ENCODE measurements at regions not wholly inside any gene's neighbourhood (a gene's known extent, or its start where the extent isn't known, plus 50 kb on each side); places are given as distances from the start of the nearest gene placed in this dataset.
"Not testable (repeated sequence)": the region's sequence is repeated elsewhere in the genome, so short reads cannot be mapped to it uniquely, and the experiment has no call there.

DNA sequence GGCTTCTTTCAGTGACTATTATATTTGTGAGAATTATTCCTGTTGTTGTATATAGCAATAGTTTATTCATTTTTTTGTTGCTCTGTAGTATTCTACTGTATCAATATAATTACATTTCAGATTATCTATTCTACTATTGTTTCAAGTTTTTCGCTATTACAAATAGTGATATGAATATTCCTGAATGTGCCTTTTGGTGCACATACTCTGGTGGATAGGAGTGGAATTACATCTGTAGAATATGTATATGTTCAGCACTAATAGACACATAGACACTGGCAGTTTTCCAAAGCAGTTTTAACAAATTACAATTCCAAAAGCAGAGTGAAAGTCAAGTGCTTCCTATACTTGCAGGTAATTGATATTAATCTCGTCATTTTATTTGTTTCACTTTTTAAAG, 696.2 kb upstream of the PRMT6 start:
- DNase-seq (ENCODE audit: extremely low read depth, low read depth) = no peak
- TF ChIP-seq CTCF (IDR thresholded peaks at IDR 0.05; ENCODE audit: low read depth, low read length) = no peak

GRCh38 chr1:106366627-106367319, 689.7 kb upstream of the PRMT6 start:
- no peak for DNase-seq (ENCODE audit: extremely low read depth, low read depth)
- TF ChIP-seq CTCF (IDR thresholded peaks at IDR 0.05; ENCODE audit: low read depth, low read length) = no peak

DNA sequence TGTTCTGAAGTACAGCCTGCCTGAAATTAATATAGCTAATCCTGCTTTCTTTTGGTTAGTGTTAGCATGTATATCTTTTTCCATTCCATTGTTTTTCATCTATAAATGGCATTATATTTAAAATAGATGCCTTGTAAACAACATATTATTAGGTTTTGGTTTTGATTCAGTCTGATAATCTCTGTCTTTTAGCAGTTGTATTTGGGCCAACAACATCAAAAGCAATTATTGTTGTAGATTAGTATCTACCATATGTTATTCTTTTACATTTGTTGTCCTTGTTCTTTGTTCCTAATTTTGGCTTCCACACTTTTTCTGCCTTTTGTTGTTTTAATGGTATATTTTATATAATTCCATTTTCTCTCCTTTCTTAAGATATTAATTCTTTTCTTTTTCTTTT, 678.2 kb upstream of the PRMT6 start:
- no peak for TF ChIP-seq CTCF (IDR thresholded peaks at IDR 0.05; ENCODE audit: low read depth, low read length)
- DNase-seq (ENCODE audit: extremely low read depth, low read depth) = no peak

GRCh38 chr1:106380772-106381171, 675.7 kb upstream of the PRMT6 start:
- TF ChIP-seq CTCF (IDR thresholded peaks at IDR 0.05; ENCODE audit: low read depth, low read length) = no peak
- no peak for DNase-seq (ENCODE audit: extremely low read depth, low read depth)

GRCh38 chr1:106389160-106389559, 667.3 kb upstream of the PRMT6 start:
- DNase-seq (ENCODE audit: extremely low read depth, low read depth) = not testable (repeated sequence)

- no peak for TF ChIP-seq CTCF (IDR thresholded peaks at IDR 0.05; ENCODE audit: low read depth, low read length)
- DNase-seq (ENCODE audit: extremely low read depth, low read depth) = no peak
Measured at GRCh38 chr1:106393046-106393445, 663.4 kb upstream of the PRMT6 start.

DNA sequence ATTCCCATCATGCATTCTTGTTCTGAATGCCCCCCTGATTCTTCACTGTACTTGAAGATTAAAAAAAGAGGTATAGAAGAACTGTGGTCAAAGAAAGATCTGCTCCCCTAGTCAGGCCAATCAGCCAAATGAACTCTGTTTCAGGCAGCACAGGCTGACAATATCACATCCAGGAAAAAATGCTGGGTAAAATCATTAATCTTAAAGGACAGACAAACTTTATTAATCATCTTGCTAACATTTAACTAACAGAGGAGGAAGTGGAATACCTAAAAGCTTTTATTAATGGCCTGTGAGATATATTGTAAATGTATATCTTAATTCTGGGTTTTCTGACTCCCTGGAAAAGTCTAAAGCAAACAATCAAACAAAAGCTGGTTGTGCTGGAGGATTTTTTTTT, 660.5 kb upstream of the PRMT6 start:
- no peak for DNase-seq (ENCODE audit: extremely low read depth, low read depth)
- no peak for TF ChIP-seq CTCF (IDR thresholded peaks at IDR 0.05; ENCODE audit: low read depth, low read length)

DNA sequence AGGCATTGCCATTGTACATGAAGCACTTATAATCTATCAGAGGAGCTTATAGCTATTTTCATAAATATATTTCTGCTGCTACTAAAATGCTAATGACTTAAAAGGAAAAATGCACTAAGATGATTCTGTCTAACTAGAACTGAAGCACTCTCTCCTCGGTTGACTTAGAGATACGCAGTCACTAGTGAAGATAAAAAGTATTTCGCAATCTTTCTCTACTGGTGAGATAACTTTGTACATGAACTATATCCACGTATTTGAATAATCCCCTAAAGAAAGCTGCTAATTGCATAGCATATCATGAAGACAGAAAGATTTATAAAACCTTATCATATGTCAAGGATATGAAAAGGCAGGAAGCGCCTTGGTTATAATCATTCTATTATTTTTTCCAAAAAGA, 658.1 kb upstream of the PRMT6 start:
- TF ChIP-seq CTCF (IDR thresholded peaks at IDR 0.05; ENCODE audit: low read depth, low read length) = no peak
- DNase-seq (ENCODE audit: extremely low read depth, low read depth) = no peak
